ENCODE measurements at regions not wholly inside any gene's neighbourhood (a gene's known extent, or its start where the extent isn't known, plus 50 kb on each side); places are given as distances from the start of the nearest gene placed in this dataset.

DNA sequence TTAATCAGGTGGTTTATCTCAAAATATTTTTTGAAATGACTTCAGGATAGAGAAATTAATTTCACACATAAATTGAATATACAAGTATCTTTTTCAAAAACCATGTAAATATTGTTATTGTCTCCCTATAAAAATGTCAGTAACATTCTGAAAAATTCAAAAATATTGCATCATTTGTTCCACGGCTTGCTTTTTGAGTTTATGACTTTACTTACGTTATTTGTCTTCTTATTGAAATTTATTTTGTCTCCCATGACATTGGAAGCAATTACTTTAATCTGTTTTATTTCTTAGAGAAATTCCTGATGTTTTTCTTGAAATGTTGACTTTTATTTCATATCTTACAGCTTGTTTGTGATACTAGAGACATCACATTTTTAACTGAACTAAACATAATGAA lies 56.9 kb upstream of the P2RY1 start:
- TF ChIP-seq RAD21 (IDR thresholded peaks at IDR 0.05; ENCODE audit: low read depth), result no peak
- no peak for TF ChIP-seq EP300 (IDR thresholded peaks at IDR 0.05; ENCODE audit: borderline replicate concordance)
- no peak for TF ChIP-seq TAF1 (IDR thresholded peaks at IDR 0.05; ENCODE audit: low read depth)
- TF ChIP-seq CEBPB (IDR thresholded peaks at IDR 0.05), result no peak
- TF ChIP-seq TCF12 (IDR thresholded peaks at IDR 0.05; ENCODE audit: low read depth), result no peak
- TF ChIP-seq EGR1 (IDR thresholded peaks at IDR 0.05), result no peak
- no peak for TF ChIP-seq TEAD4 (IDR thresholded peaks at IDR 0.05)
- no peak for TF ChIP-seq YY1 (IDR thresholded peaks at IDR 0.05; ENCODE audit: low read depth)
